Stimulated activated CD8-positive, alpha-beta memory T cell treated with anti-CD3 and anti-CD28 coated beads, Interleukin-4, amount 100 ng/mL, for 24 hours (primary cell): ENCODE measurements at regions not wholly inside any gene's neighbourhood (a gene's known extent, or its start where the extent isn't known, plus 50 kb on each side); places are given as distances from the start of the nearest gene placed in this dataset.
"Not testable (repeated sequence)": the region's sequence is repeated elsewhere in the genome, so short reads cannot be mapped to it uniquely, and the experiment has no call there.

Source experiments
- DNase-seq: peaks from one replicate; pipeline ENCODE4 v3.0.0-alpha.2; 2020; ENCODE audit warnings: low read depth

- DNase-seq: no peak
Measured at GRCh38 chr3:181330257-181330656, 340.7 kb upstream of the DNAJC19 start.

- DNase-seq: no peak
Measured at GRCh38 chr3:181329024-181329423, 339.5 kb upstream of the DNAJC19 start.

- DNase-seq: no peak
Measured at GRCh38 chr3:181328346-181328745, 338.8 kb upstream of the DNAJC19 start.

GRCh38 chr3:181327349-181327748 is 337.8 kb upstream of the DNAJC19 start:
- DNase-seq: no peak

GRCh38 chr3:181326637-181327223 is 337.2 kb upstream of the DNAJC19 start:
- no peak for DNase-seq

GRCh38 chr3:181324516-181324915 is 335.0 kb upstream of the DNAJC19 start:
- DNase-seq: not testable (repeated sequence)

GRCh38 chr3:181318321-181318720 is 328.8 kb upstream of the DNAJC19 start:
- DNase-seq: no peak

- no peak for DNase-seq
Measured at GRCh38 chr3:181317508-181317907, 328.0 kb upstream of the DNAJC19 start.

GRCh38 chr3:181316482-181316881 is 326.9 kb upstream of the DNAJC19 start:
- no peak for DNase-seq

- no peak for DNase-seq
Measured at GRCh38 chr3:181313335-181313734, 323.8 kb upstream of the DNAJC19 start.

GRCh38 chr3:181311186-181311585 is 321.6 kb upstream of the DNAJC19 start:
- DNase-seq: no peak

- no peak for DNase-seq
Measured at GRCh38 chr3:181302960-181303359, 313.4 kb upstream of the DNAJC19 start.

- no peak for DNase-seq
Measured at GRCh38 chr3:181300033-181300432, 310.5 kb upstream of the DNAJC19 start.

GRCh38 chr3:181298421-181298820 is 308.9 kb upstream of the DNAJC19 start:
- no peak for DNase-seq

GRCh38 chr3:181292984-181293383 is 303.4 kb upstream of the DNAJC19 start:
- no peak for DNase-seq

- no peak for DNase-seq
Measured at GRCh38 chr3:181290941-181291340, 301.4 kb upstream of the DNAJC19 start.

- DNase-seq: no peak
Measured at GRCh38 chr3:181289306-181289705, 299.8 kb upstream of the DNAJC19 start.

- DNase-seq: no peak
Measured at GRCh38 chr3:181288145-181288544, 298.6 kb upstream of the DNAJC19 start.

- DNase-seq: no peak
Measured at GRCh38 chr3:181279239-181279565, 289.7 kb upstream of the DNAJC19 start.

- DNase-seq: no peak
Measured at GRCh38 chr3:181278468-181279238, 289.1 kb upstream of the DNAJC19 start.

GRCh38 chr3:181276358-181276896 is 286.9 kb upstream of the DNAJC19 start:
- DNase-seq: no peak

GRCh38 chr3:181274025-181274424 is 284.5 kb upstream of the DNAJC19 start:
- no peak for DNase-seq

GRCh38 chr3:181267312-181267711 is 277.8 kb upstream of the DNAJC19 start:
- DNase-seq: no peak
